ENCODE measurements at regions not wholly inside any gene's neighbourhood (a gene's known extent, or its start where the extent isn't known, plus 50 kb on each side); places are given as distances from the start of the nearest gene placed in this dataset.

- DNase-seq: no peak
Measured at GRCh38 chr4:60034361-60034760, 1165.8 kb upstream of the ADGRL3 start.

- DNase-seq: no peak
Measured at GRCh38 chr4:60039908-60040307, 1160.2 kb upstream of the ADGRL3 start.

- no peak for DNase-seq
Measured at GRCh38 chr4:60042231-60042652, 1157.9 kb upstream of the ADGRL3 start.

GRCh38 chr4:60042941-60043340 lies 1157.2 kb upstream of the ADGRL3 start:
- DNase-seq: peak; percentile 2

GRCh38 chr4:60078984-60079383 lies 1121.1 kb upstream of the ADGRL3 start:
- no peak for DNase-seq

GRCh38 chr4:60081839-60082238 lies 1118.3 kb upstream of the ADGRL3 start:
- no peak for DNase-seq

GRCh38 chr4:60088807-60089486 lies 1111.2 kb upstream of the ADGRL3 start:
- DNase-seq: no peak

GRCh38 chr4:60089546-60090273 lies 1110.4 kb upstream of the ADGRL3 start:
- DNase-seq: no peak

- no peak for DNase-seq
Measured at GRCh38 chr4:60096676-60097075, 1103.5 kb upstream of the ADGRL3 start.

- no peak for DNase-seq
Measured at GRCh38 chr4:60116592-60116991, 1083.5 kb upstream of the ADGRL3 start.

- no peak for DNase-seq
Measured at GRCh38 chr4:60117726-60118323, 1082.3 kb upstream of the ADGRL3 start.

GRCh38 chr4:60122820-60123219 lies 1077.3 kb upstream of the ADGRL3 start:
- no peak for DNase-seq

- DNase-seq: no peak
Measured at GRCh38 chr4:60128888-60129287, 1071.2 kb upstream of the ADGRL3 start.

- peak; percentile 19 for DNase-seq
Measured at GRCh38 chr4:60129740-60130139, 1070.4 kb upstream of the ADGRL3 start.

GRCh38 chr4:60133375-60133774 lies 1066.8 kb upstream of the ADGRL3 start:
- DNase-seq: peak; percentile 81

- DNase-seq: peak; percentile 18
Measured at GRCh38 chr4:60134099-60134498, 1066.0 kb upstream of the ADGRL3 start.

GRCh38 chr4:60155088-60155487 lies 1045.0 kb upstream of the ADGRL3 start:
- no peak for DNase-seq

- no peak for DNase-seq
Measured at GRCh38 chr4:60173103-60173502, 1027.0 kb upstream of the ADGRL3 start.

GRCh38 chr4:60173718-60174117 lies 1026.4 kb upstream of the ADGRL3 start:
- DNase-seq: no peak

- DNase-seq: no peak
Measured at GRCh38 chr4:60175241-60175640, 1024.9 kb upstream of the ADGRL3 start.

GRCh38 chr4:60187428-60187827 lies 1012.7 kb upstream of the ADGRL3 start:
- no peak for DNase-seq

GRCh38 chr4:60189286-60189685 lies 1010.8 kb upstream of the ADGRL3 start:
- DNase-seq: no peak

GRCh38 chr4:60194214-60194613 lies 1005.9 kb upstream of the ADGRL3 start:
- DNase-seq: no peak

- no peak for DNase-seq
Measured at GRCh38 chr4:60195256-60195655, 1004.9 kb upstream of the ADGRL3 start.
